PC-3 (cell line): ENCODE measurements at regions not wholly inside any gene's neighbourhood (a gene's known extent, or its start where the extent isn't known, plus 50 kb on each side); places are given as distances from the start of the nearest gene placed in this dataset.

Source experiments
- ATAC-seq: fragments of 200-7000 bp; cut with Tn5 transposase; 2 replicates; pipeline ENCODE4 v1.9.1; 2020; ENCODE audit warnings: mild to moderate bottlenecking, moderate library complexity
- BruUV-seq: library from RNA; stranded (reverse); fragments of 400-500 nt; replicated peaks from 2 replicates; lab custom pipeline; 2021; lab: Mats Ljungman, UMichigan
- CTCF ChIA-PET: fragments of 300-600 bp; sonication (Branson Sonifier 250); formaldehyde crosslinking; loops from one replicate; lab custom pipeline; 2022; ENCODE audit warnings: antibody characterized with exemption; lab: Charles Lee
- POLR2A ChIA-PET: fragments of 300-600 bp; sonication (Branson Sonifier 250); formaldehyde crosslinking; loops from one replicate; lab custom pipeline; 2022; ENCODE audit warnings: antibody characterized with exemption; ENCODE audit not compliant: unreplicated experiment; lab: Charles Lee
- DNase-seq: peaks from one replicate; pipeline ENCODE4 v3.0.0-alpha.2; 2015
- H2AFZ ChIP-seq: fragments of 300-600 bp; sonication (generic); 2 replicates; pipeline ENCODE4 v1.6.0; 2016; ENCODE audit warnings: antibody characterized with exemption, low read length
- H3F3A ChIP-seq: fragments of 300-600 bp; sonication (generic); one replicate; pipeline ENCODE4 v1.6.0; 2017; ENCODE audit warnings: antibody characterized with exemption, low read length, control low read depth, mild to moderate bottlenecking; ENCODE audit not compliant: unreplicated experiment
- H3K27ac ChIP-seq: fragments of 300-600 bp; sonication (generic); 2 replicates; pipeline ENCODE4 v1.5.1; 2016; ENCODE audit warnings: mild to moderate bottlenecking, low read length
- H3K27me3 ChIP-seq: fragments of 300-600 bp; sonication (generic); 2 replicates; pipeline ENCODE4 v1.6.1; 2016; ENCODE audit warnings: low read length, mixed read lengths
- H3K36me3 ChIP-seq: fragments of 300-600 bp; sonication (generic); 2 replicates; pipeline ENCODE4 v1.6.1; 2016; ENCODE audit warnings: low read depth, mixed run types, low read length, mixed read lengths
- H3K4me1 ChIP-seq: fragments of 300-600 bp; sonication (generic); 2 replicates; pipeline ENCODE4 v1.5.1; 2016; ENCODE audit warnings: low read length; ENCODE audit not compliant: insufficient read depth
- H3K4me2 ChIP-seq: fragments of 300-600 bp; sonication (generic); 2 replicates; pipeline ENCODE4 v1.6.0; 2016; ENCODE audit warnings: low read length
- H3K4me3 ChIP-seq: fragments of 300-600 bp; sonication (generic); 2 replicates; pipeline ENCODE4 v1.5.1; 2016; ENCODE audit warnings: mild to moderate bottlenecking, low read length, mixed read lengths
- H3K79me2 ChIP-seq: fragments of 300-600 bp; sonication (generic); 2 replicates; pipeline ENCODE4 v1.6.1; 2017; ENCODE audit warnings: low read length, mixed read lengths
- H3K9ac ChIP-seq: fragments of 300-600 bp; sonication (generic); 2 replicates; pipeline ENCODE4 v1.6.0; 2016; ENCODE audit warnings: mild to moderate bottlenecking, low read length
- H3K9me2 ChIP-seq: fragments of 300-600 bp; sonication (generic); replicated peaks from 2 replicates; pipeline ENCODE4 v1.6.1; 2016; ENCODE audit warnings: mixed run types, low read length, mixed read lengths
- H3K9me3 ChIP-seq: fragments of 300-600 bp; sonication (generic); 2 replicates; pipeline ENCODE4 v1.6.1; 2016; ENCODE audit warnings: low read length, mixed read lengths
- H4K20me1 ChIP-seq: fragments of 300-600 bp; sonication (generic); 2 replicates; pipeline ENCODE4 v1.6.1; 2016; ENCODE audit warnings: low read length, mixed read lengths
- EZH2 ChIP-seq: fragments of 300-600 bp; sonication (generic); IDR thresholded peaks from one replicate; pipeline ENCODE4 v1.6.1; 2017; ENCODE audit warnings: antibody characterized with exemption, mild to moderate bottlenecking, low read length; ENCODE audit not compliant: unreplicated experiment
- EZH2phosphoT487 ChIP-seq: fragments of 300-600 bp; sonication (generic); IDR thresholded peaks from 2 replicates; pipeline ENCODE4 v1.6.1; 2018; ENCODE audit warnings: mild to moderate bottlenecking, antibody characterized with exemption, low read length, borderline replicate concordance
- intact Hi-C: fragments of 100-400 bp; cut with micrococcal nuclease; formaldehyde crosslinking; loops from 2 replicates; pipeline ENCODE4 v1.9.0; 2023
- TF ChIP-seq, protein P1 (sequence below): fragments of 300-600 bp; sonication (generic); conservative IDR thresholded peaks from 2 replicates; pipeline ENCODE4 v1.5.1; 2017; ENCODE audit warnings: antibody characterized with exemption, low read depth, mild to moderate bottlenecking, low read length

DNA sequence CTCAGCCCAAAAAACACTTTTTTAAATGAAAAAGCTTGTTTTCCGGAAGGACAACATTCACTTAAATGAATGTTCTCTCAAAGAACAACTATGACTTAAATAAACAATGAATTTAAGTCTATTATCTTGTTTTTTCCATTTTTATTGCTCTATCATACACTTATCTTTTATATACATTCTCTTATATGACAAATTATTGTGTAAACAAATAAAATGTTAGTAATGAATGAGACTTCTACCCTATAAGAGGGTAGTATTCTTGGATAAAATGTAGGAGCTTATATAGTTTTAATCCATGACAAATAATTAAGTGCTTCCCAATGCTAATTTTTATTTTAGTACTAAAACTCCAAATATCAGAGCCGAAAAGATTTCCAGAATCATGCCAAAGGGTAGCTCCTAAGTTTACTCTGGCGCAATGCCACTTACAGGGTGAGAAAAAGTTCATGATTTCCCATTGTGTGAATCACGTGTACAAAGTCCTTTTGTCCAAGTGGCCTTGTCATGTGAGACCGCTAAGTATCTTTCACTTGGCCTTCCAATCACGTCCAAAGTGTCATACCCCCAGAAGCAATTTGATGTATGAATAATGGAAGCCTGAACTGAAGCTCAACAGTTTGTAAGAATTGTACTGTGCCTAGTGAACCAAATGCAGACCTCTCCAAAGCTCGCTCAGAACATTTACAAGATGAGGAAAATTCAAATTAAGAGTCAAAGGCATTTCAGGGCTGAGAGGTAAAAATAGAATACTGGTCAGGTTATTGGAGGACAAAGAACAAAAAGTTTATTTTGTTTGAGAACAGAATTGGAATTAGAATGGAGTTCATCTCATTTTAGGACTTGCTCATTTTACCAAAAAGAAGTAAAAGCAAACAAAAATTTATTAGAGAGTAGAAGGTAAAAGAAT, 56.6 kb upstream of the C1orf21 start:
- Histone ChIP-seq H3F3A (no peaks in the 10 kb centered on the region), H3K79me2 (no peaks in the 10 kb centered on the region), H3K4me3 (no peak overlapping the region), H3K9me3 (no peaks in the 10 kb centered on the region), H2AFZ (no peak overlapping the region), H3K36me3 (no peaks in the 10 kb centered on the region), H3K9ac (no peak overlapping the region), H3K4me2 (no peak overlapping the region), H3K27me3 (0 out of 2 replicates have a peak, but pooled peaks cover 5% of the 10 kb centered on the region), H3K9me2 (no peaks in the 10 kb centered on the region), H4K20me1 (no peaks in the 10 kb centered on the region), H3K4me1 (peaks cover 6% of the 10 kb centered on the region; the same call in 1 of the 2 replicates), H3K27ac (no peak overlapping the region)
- ATAC-seq (peak; percentile 61), DNase-seq (peak; percentile 6)
- BruUV-seq = no TSS peak
- intact Hi-C loops = no loop called here
- no peak for TF ChIP-seq EZH2phosphoT487
- TF ChIP-seq, protein P1, sequence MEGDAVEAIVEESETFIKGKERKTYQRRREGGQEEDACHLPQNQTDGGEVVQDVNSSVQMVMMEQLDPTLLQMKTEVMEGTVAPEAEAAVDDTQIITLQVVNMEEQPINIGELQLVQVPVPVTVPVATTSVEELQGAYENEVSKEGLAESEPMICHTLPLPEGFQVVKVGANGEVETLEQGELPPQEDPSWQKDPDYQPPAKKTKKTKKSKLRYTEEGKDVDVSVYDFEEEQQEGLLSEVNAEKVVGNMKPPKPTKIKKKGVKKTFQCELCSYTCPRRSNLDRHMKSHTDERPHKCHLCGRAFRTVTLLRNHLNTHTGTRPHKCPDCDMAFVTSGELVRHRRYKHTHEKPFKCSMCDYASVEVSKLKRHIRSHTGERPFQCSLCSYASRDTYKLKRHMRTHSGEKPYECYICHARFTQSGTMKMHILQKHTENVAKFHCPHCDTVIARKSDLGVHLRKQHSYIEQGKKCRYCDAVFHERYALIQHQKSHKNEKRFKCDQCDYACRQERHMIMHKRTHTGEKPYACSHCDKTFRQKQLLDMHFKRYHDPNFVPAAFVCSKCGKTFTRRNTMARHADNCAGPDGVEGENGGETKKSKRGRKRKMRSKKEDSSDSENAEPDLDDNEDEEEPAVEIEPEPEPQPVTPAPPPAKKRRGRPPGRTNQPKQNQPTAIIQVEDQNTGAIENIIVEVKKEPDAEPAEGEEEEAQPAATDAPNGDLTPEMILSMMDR = no peak
- ChIA-PET POLR2A (interaction anchor here (0.7 kb wide), 1 partner anchor 22 kb away, joined by 3 read pairs; no protein-coding TSS in a partner anchor), CTCF (no interaction called here)

DNA sequence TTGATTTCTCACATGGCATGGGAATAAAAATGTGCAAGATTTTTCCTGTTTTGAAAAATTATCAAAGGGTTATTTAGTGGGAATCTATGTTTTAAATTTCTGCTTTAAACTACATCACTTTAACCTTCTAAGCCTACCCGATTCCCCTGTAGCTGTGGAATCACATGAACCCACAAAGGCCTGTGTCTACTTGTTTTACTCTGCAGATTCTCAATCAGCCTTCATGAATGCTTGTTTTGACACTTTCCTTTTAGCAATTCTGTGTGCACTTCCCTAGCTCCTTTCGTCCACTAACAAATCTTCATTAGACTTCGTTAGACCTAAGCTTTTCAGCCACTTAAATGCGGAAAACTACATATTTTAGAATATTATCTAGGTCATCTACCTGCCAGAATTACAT, 56.0 kb upstream of the C1orf21 start:
- POLR2A ChIA-PET = no interaction called here
- Histone ChIP-seq H2AFZ (no peak overlapping the region), H3K36me3 (no peaks in the 10 kb centered on the region), H3K4me1 (peaks cover 6% of the 10 kb centered on the region; the same call in 1 of the 2 replicates), H3K79me2 (no peaks in the 10 kb centered on the region), H3K4me2 (no peak overlapping the region), H3K27ac (no peak overlapping the region), H3K9me2 (no peaks in the 10 kb centered on the region), H3K9ac (no peak overlapping the region), H3F3A (no peaks in the 10 kb centered on the region), H4K20me1 (no peaks in the 10 kb centered on the region), H3K9me3 (no peaks in the 10 kb centered on the region), H3K4me3 (no peak overlapping the region), H3K27me3 (0 out of 2 replicates have a peak, but pooled peaks cover 5% of the 10 kb centered on the region)
- CTCF ChIA-PET = no interaction called here
- TF ChIP-seq EZH2 (no peak), EZH2phosphoT487 (no peak)
- TF ChIP-seq, protein P1 = no peak
- BruUV-seq = no TSS peak
- no peak for ATAC-seq
- intact Hi-C loops = no loop called here
- DNase-seq = no peak
